NCI-H2171 (cell line): ENCODE measurements at regions not wholly inside any gene's neighbourhood (a gene's known extent, or its start where the extent isn't known, plus 50 kb on each side); places are given as distances from the start of the nearest gene placed in this dataset.
"Not testable (repeated sequence)": the region's sequence is repeated elsewhere in the genome, so short reads cannot be mapped to it uniquely, and the experiment has no call there.

Source experiments
- DNase-seq: peaks from one replicate; lab custom pipeline; 2025; lab: John Stamatoyannopoulos, UW

DNA sequence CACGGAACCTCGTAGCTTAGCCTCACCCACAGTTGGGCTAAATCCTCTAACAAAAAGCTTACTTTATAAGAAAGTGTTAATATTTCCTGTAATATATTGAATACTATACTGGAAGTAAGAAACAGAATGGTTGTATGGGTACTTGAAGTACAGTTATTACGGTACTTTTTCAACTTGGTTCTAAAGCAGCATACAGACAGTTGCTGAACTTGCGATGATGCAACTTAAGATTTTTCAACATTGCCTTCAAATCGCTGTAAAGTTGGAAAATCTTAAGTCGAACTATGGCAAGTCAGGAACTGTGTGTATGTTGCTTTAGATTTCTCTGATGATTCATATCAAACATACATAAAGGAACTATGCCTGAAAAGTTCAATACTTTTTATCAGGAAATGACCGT is 204.4 kb upstream of the C2CD4B start:
- no peak for DNase-seq

- DNase-seq: not testable (repeated sequence)
Observed at GRCh38 chr15:62371683-62372082, 206.6 kb upstream of the C2CD4B start.

DNA sequence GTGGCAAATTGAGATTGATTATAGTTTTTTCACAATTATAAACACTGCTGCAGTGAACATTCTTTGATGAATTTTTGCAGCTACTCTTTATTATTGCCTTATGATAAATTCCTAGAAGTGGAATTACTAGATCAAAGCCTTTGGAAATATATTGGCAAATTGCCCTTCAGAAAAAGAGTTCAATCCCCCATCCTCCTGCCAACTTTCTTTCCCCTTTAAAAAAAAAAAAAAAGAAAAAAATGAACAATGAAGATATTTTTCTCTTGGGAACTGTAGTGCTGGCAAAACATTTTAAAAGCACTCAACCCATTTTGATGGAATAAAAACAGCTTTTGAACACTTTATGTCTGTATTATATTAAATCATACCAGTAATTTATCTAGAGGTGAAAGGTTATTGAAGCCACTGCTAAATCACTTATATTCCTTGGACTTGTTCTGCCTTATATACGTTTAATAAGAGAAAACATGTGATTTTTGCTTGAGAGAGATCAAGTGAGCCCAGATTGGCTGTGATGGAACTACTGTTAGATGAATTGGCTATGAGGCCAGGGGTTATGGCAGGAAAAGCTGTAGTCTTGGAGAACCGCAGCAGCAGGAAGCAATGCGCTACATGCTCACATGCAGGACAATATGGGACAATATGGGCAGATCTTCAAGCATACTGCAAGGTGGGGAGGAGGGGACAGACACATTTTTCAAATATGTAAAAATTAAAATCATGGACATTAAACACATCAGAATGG is 212.8 kb upstream of the C2CD4B start:
- DNase-seq: no peak

GRCh38 chr15:62378772-62379498 is 213.8 kb upstream of the C2CD4B start:
- DNase-seq: no peak

DNA sequence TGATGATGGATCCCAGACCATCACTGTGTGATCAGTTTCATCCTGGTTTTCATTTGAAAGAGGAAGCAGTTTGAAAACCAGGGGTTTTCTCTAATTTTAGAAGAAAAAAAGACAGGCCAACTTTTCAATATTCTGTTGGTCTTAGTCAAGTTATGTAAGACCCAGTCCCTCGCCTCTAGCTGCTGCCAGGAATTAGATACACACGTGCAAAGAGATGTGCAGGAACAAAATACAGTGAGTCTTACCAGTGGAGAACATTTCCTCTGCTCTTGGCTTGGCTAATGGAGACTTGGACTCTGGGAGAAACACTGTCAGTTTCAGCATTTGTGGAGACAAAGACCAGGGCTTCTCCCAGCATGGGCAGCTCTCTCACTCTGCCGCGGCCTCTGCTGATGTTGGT is 214.9 kb upstream of the C2CD4B start:
- no peak for DNase-seq

- no peak for DNase-seq
Observed at GRCh38 chr15:62382046-62382445, 217.0 kb upstream of the C2CD4B start.

DNA sequence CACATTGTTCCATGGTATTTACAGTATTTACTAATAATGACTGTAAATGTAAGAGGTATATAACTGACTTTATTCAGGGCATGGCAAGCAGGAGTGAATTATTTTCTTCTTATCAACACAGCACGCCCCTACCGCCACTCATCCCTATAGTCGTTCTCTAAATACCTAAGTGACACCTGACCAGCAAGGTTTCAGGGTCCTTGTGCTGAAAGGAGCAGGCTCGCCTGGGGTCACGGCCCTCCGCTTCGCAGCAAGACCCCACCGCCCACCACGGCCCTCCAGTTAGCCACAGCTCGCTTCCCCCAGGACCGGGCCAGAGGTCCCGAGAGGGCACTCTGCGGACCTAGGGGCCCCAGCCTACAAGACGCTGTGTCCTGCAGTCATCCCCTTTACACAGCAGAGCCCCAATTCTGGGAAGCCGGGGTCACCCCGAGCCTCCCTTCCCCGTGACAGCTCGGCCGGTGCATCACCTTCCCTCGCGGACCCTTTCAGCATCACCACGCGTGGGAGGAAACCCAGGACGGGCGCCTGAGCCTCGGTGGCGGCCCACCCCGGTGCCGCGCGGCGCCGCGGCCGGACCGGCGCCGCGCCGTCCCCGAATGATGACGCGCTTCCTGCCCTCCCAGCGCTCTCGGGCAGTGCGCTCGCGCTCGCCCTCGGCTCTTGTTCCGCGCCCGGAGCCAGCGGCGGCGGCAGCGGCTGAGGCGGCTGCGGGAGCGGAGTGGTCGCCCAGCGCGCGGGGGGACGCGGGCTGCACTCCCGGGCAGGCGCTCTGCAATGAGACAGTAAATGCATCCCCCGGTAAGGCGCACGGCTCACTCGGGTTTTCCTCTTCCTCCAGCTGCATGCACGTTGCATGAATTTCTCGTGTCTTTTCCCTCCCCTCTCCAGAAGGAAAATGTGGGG is 225.1 kb upstream of the C2CD4B start, which contains the start of gene TLN2:
TLN2 (plus strand) TSS at position 666 of the 906 bp plus-strand sequence.
- DNase-seq: peak; percentile 81

DNA sequence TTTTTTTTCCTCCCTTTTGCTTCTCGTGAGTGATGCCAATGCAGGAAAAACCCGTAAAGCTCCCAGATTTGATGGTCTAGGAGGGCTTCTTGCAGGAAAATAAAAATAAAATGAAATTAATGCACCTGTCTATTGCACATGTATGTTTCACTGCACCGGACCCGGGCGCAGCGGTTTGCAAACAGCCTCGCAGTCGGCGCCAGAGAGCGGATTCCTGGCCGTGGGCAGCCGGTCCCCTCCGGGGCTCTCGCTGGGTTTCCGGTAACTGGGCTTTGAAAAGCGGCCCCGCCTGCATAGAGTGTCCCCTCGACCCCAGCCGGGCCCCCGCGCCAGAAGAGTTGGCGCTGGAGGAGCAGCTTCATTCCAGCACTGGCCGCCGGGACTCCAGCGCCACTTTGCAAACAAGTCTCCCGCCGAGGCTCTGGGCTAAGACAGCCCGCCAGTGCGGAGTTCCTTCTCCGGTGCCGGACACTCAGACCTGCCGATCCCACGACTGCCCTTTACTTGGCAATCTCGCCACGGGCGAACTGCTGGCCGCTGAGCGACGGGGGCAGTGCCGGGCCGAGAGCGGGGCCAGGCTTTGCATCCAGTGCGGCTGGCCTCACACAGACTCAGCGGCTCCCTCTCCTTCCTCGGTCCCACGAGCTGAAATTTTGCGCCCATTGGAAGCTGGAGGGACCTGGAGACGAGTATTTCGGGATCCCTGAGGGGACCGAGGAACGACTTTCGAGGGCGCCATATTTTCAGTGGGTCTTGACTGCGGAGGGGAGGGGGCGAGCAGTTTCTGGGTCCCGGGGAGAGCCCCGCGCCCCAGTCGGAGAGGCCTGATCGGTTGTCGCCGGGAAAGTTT is 225.9 kb upstream of the C2CD4B start:
- peak; percentile 35 for DNase-seq

GRCh38 chr15:62391641-62392262 is 226.7 kb upstream of the C2CD4B start:
- DNase-seq: peak; percentile 42

GRCh38 chr15:62392376-62392775 is 227.3 kb upstream of the C2CD4B start:
- no peak for DNase-seq

GRCh38 chr15:62393196-62393595 is 228.1 kb upstream of the C2CD4B start:
- DNase-seq: no peak

- no peak for DNase-seq
Observed at GRCh38 chr15:62394079-62394478, 229.0 kb upstream of the C2CD4B start.

GRCh38 chr15:62400778-62401177 is 235.7 kb upstream of the C2CD4B start:
- no peak for DNase-seq

DNA sequence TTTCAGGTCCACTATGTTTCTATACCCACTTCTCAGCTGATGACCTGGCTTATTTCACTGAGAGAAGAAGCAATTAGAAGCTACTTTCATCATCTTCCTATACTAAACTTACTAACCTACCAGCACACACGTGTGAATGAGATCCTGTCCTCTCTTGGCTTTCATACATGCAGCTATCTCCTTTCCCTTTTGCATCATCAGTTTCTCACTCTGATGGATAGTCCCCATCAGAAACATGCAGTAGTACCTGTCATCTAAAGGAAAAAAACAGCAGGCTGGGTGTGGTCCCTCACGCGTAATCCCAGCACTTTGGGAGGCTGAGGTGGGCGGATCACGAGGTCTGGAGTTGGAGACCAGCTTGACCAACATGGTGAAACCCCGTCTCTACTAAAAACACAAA is 237.6 kb upstream of the C2CD4B start:
- no peak for DNase-seq

- DNase-seq: no peak
Observed at GRCh38 chr15:62403164-62403809, 238.2 kb upstream of the C2CD4B start.

GRCh38 chr15:62404194-62404985 is 239.3 kb upstream of the C2CD4B start:
- no peak for DNase-seq

- no peak for DNase-seq
Observed at GRCh38 chr15:62406305-62406891, 241.3 kb upstream of the C2CD4B start.

DNA sequence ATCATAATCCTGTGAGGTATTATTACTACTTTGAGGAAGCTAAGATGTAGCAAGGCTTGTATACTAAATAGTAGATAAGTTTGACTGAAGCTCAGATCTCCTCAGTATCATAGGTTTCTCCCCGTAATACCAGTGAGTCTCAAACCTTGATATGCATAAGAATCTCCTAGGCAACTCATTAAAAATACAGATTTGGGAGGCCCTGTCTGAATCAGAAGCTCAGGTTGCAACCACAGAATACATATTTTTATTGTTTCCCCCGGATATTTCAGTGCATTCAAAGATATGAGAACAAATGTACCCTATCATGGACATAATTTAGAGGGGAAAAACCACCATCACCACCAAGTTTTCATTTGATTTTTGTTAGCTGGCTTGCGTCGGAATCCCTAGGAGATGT is 242.1 kb upstream of the C2CD4B start:
- no peak for DNase-seq

- DNase-seq: no peak
Observed at GRCh38 chr15:62407962-62408361, 242.9 kb upstream of the C2CD4B start.
